GM18867 (cell line): ENCODE measurements at regions not wholly inside any gene's neighbourhood (a gene's known extent, or its start where the extent isn't known, plus 50 kb on each side); places are given as distances from the start of the nearest gene placed in this dataset.

Experiments used
- ATAC-seq: cut with Tn5 transposase; IDR thresholded peaks from one replicate; pipeline ENCODE4 v1.9.1; 2021; ENCODE audit warnings: mild to moderate bottlenecking, moderate library complexity; ENCODE audit not compliant: unreplicated experiment

GRCh38 chr3:104855702-104856101 is 511.0 kb upstream of the ALCAM start:
- ATAC-seq: no peak

DNA sequence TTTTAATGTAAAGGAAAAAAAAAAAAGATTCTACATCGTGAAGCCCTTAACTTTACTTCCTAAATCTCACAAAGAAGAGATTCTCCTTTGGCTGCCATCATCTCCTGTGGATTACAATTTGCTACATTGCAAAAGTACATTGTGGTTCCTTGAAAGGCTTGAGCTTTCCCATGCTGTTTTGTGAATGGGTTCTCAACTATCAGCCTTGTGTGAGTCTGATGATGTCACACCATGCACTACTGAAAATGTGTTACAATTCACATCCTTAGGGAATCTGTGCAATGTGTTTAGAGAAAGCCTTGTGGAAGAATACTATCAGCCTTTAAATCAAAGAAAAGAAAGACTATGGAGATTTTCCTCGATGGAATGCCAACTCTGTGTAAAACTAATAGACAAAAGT is 510.0 kb upstream of the ALCAM start:
- no peak for ATAC-seq

DNA sequence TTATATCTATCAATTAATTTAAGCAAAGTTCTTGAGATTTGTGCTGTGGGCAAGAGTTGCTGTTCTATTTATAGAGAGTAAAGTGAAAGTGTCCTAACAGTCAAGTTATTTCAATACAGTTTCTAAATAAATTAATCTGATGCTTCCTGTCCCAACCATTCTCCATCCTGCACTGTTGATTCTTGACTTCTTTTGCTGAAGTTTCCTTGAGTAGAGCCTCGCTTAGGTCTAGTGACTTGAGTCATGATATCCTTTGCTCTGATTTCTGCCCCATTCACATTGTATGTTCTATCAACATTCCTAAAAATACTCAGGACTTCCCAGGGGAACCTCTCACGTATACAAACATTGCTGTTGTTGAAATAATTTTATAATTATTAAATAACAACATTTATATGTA is 498.4 kb upstream of the ALCAM start:
- no peak for ATAC-seq

- no peak for ATAC-seq
Observed at GRCh38 chr3:104870276-104870675, 496.4 kb upstream of the ALCAM start.

DNA sequence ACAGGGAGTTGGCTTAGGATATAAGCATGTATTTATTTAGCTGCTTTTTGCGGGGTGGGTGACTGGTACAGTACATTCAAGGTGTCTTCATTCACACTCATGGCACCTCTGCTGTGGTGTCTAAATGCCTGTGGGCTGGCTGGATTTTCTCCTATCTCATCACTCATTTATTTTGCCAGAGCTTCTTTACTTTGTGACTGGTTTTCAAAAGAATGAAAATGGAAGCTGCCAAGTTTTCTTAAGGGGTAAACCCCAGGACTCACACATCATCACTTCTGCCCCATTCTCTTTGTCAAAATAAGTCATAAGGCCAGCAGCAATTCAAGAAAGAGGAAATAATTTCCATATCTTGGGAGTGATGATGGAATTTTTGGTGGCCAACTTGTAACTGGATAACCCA is 493.4 kb upstream of the ALCAM start:
- no peak for ATAC-seq

DNA sequence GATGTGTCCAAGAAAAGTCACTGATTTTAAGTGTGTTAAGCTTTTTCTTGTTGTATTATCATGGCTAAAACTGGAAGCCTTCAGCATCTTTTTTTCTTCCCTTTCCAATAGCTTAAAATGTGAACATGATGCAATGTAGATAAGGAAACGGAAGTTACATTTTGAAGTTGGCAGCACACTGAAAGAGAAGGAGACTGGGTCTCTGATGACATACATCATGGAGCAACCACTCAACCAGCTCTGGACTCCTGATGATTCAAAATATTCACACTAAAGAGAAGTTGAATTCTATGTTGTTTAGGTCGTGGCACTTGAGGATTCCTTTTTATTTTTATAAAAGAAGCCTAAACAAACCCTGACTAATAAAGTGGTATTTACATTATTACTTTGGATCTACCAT is 488.3 kb upstream of the ALCAM start:
- ATAC-seq: no peak

DNA sequence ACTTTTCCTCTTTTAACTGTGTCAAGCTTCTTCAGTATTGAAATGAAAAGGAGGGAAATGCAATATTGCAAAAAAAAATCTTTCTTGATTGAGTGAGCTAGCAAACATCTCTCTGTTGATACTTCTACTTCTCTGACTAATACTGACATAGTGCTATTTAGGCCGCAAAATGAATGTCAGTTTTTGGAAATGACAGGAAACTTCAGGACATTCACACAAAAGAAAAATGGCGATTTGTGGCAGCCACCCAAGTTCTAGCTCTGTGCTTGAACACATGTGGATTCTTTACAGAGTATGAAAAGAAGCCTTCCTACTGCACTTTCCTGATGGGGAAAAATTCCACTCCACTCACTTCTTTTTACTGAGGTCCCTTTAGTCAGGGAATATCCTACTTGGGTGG is 486.8 kb upstream of the ALCAM start:
- ATAC-seq: no peak

DNA sequence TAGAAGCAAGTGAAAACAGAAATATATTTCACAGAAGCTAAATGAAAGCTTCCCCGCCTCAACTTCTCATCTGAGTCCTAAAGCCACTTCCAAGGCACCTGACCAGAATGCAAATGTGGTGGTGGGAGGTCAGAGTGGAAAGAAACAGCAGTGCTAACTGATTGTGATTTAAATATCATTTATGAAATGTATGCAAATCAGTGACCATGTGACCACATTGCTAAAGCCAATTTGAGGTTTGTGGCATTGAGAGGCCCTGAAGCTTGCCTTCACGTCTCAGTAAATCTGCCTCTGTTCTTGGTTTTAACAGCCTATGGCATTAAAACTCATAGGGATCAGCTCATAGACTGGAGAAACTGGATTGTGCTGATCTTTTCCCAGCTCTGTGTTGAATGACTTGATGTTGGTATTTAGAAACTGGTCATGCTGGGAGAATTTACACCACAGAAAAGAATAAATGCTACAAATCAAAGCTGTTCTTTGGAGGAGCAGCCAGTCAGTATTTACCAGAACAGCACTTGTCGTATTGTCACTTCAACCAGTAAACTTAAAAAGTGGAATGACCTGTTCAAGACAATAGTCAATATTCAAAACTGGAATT is 481.4 kb upstream of the ALCAM start:
- peak; percentile 53 for ATAC-seq

DNA sequence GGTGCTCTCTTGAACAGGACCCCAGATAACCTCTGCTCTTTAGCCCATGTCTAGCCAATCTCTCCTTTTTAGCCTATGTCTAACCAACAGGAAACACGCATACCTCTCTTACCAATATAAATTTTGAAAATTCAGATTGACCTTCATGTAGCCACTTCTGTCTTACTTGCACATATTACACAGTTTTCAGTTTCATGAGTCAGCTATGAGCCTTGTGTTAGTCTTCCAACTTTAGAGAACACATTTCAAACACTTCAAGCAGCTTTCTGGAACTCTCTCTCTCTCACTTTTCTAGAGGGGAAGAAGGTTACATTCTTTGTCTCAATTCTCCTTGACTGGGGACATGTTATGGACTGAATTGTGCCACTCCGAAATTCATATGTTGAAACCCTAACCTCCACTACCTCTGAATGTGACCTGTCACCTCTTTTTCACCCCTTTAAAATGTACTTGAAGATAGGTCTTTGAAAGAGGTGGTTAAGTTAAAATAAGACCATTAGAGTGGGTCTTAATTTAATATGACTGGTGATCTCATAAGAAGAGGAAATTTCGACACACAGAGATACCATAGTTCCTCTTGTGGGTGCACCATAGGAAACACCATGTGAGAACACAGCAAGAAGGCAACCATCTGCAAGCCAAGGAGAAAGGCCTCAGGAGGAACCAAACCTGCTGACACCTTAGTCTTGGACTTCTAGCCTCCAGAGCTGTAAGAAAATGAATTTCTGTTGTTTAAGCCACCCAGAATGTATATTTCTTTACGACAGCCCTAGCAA is 480.3 kb upstream of the ALCAM start:
- no peak for ATAC-seq

- ATAC-seq: no peak
Observed at GRCh38 chr3:104887069-104887468, 479.6 kb upstream of the ALCAM start.

GRCh38 chr3:104887619-104888018 is 479.1 kb upstream of the ALCAM start:
- no peak for ATAC-seq

GRCh38 chr3:104892044-104892443 is 474.7 kb upstream of the ALCAM start:
- ATAC-seq: no peak

DNA sequence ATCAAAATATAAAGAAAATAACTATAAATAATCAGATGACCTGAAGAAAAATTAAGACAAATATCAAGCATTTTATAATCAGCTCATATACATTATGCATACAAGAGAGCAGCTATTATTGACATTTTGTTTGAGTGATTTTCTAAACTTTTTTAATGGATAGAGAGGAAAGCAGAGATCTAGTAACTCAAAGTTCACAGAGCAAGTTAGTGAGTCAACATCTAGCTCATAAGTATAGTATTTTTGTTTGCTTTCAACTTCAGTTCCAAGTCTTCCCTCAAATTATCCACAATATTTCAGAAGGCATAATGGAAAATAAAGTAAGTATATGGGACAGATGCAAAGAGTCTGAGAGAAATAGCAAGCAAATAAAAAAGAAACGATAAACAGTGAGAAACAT is 470.1 kb upstream of the ALCAM start:
- ATAC-seq: no peak

DNA sequence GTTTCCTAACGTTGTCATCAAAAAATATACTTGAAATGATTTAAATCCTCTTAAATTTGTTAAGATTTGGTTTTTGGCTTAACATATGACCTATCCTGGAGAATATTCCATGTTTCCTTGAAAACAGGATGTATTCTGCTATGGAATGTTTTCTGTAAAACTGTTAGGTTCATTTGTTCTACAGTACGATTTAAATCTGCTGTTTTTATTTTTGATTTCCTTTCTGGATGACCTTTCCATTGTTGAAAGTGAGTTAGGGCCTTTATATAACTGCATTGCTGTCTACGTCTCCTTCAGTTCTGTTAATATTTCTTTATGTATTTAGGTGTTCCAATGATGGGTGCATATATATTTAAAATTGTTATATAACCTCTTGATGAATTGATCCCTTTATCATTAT is 465.3 kb upstream of the ALCAM start:
- ATAC-seq: no peak

DNA sequence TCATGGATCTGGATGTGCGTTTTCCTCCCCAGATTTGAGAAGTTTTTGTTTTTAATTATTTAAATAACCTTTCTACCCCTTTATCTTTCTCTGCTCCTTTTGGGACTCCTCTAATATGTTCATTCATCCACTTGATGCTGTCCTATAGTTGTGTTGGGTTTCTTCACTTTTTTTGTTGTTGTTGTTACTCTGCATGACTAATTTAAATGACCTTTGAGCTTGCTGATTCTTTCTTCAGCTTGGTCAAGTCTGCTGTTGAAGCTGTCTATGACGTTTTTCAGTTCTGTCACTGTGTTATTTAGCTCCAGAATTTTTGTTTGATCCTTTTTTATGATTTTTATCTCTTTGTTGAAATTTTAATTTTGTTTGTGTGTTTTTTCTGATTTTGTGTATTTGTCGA is 463.6 kb upstream of the ALCAM start:
- ATAC-seq: no peak

DNA sequence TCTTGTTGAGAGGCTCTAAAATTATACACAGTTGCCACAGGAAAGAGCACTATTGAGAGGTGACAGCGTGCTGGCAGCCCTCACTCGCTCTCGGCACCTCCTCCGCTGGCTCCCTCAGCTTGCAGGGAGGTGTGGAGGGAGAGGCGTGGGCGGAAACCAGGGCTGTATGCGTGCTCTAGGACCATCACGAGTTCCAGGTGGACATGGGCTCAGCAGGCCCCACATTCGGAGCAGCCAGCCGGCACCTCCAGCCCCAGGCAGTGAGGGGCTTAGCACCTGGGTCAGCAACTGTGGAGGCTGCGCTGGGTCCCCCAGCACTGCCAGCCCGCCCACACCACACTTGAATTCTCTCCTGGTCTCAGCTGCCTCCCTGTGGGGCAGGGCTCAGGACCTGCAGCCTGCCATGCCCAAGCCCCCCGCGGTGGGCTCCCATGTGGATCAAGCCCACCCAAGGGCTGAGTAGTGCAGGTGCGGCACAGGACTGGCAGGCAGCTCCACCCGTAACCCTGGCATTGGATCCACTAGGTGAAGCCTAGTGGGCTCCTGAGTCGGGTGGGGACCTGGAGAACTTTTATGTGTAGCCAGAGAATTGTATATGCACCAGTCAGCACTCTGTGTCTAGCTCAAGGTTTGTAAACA is 460.6 kb upstream of the ALCAM start:
- no peak for ATAC-seq

- no peak for ATAC-seq
Observed at GRCh38 chr3:104907507-104907906, 459.2 kb upstream of the ALCAM start.

DNA sequence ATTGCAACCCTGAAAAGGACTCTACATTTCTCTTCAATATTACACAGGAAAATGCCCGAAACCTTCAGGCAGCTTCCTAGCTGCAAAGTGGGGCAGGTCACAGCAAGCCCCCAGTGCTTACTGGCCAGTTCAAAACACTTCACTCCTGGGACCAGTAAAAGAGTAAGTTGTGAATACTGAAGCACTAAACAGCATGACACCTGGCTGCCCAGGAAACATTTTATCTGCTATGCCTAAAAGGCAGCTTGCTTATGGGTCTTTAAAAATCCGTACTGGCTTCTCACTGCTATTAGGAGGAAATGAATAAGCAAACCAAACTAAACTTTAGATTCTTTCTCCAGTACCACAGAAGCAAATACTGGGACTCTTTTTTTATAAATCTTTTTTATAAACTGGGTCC is 457.9 kb upstream of the ALCAM start:
- ATAC-seq: no peak

- no peak for ATAC-seq
Observed at GRCh38 chr3:104909198-104909597, 457.5 kb upstream of the ALCAM start.

DNA sequence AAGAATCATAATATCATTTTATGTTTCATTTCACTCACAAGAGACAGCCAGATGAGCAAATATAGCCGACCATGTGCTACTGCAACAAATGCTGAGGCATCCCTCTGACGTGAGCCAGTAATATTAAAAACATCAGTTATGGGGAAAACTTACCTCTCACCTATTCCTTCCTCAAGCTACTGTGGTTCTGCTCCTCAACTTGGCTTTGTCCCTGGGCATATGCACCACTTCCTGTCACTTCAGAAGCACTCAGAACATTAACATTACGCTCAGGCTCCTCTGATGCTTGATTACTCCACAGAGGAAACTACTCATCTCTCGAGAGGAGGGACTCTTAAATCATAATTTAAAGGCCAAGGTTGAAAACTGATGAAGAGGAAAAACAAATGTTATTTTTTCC is 457.0 kb upstream of the ALCAM start:
- no peak for ATAC-seq

DNA sequence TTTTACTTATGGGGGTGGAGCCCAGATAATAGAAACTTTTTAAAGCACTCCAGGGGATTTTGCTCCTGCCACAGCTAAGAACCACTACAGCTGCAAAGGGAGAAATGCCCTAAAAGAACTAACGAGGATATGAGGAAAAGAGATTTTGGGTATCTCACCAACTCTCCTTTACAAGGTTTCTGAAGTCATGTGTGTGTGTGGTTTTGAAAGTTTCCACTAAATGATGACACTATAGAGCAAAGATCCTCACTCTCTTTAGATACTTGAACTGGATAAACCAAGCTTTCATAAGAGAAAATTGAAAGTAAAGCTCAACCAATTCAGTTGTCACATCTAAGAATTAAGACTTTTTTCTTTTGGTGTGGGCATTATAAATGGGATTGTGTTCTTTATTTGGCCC is 455.3 kb upstream of the ALCAM start:
- ATAC-seq: no peak

DNA sequence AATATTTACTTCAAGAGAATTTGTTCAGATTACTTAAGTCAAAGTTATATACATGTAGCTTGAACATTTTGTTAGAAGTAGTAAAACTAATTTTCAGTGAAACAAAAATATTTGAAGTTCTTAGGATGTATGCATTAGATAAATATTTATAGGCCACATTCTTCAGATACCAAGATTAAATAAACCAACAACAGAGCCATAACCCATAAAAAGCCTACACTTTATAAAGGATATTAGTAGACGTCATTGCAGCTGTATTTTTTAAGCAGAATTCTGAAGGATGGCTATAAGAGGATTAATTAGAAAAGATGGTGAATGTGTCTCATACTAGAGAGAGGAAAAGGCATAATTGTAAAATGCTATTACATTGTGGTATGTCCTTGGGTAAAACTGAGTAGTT is 449.7 kb upstream of the ALCAM start:
- no peak for ATAC-seq
